HCEC 1CT (cell line): ENCODE measurements at regions not wholly inside any gene's neighbourhood (a gene's known extent, or its start where the extent isn't known, plus 50 kb on each side); places are given as distances from the start of the nearest gene placed in this dataset.

Source experiments
- DNase-seq: peaks from one replicate; pipeline ENCODE4 v3.0.0-alpha.2; 2017

DNA sequence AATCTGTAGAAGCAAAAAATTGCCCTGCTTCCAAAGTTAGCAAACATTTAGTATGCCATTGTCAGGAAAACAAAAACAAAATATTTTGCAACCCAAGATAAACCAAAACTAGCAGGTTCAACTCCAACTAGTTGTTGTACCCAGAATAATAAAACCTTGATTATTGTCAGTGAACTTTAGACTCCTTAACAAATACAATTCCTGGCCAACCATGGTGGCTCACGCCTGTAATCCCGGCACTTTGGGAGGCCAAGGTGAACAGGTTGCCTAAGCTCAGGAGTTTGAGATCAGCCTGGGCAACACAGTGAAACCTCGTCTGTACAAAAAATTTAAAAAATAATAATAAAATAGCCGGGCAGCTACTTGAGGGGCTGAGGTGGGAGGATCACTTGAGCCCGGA lies 53.6 kb upstream of the EPCAM start:
- DNase-seq = no peak

DNA sequence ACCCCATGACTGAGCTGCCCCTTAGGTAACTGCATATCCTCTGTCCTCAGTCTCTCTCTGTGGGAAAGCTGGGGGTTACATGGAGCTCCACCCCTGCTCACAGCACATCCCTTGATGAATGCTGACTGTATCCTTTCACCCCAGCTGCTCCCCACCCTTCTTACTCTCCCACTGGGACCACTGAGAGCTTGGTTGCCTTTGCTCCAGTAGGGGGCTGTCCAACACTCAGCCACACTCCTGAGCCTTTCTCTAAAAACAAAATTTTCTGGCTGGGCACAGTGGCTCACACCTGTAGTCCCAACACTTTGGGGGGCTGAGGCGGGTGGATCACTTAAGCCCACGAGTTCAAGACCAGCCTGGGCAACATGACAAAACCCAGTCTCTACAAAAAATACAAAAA lies 55.4 kb upstream of the EPCAM start:
- no peak for DNase-seq

DNA sequence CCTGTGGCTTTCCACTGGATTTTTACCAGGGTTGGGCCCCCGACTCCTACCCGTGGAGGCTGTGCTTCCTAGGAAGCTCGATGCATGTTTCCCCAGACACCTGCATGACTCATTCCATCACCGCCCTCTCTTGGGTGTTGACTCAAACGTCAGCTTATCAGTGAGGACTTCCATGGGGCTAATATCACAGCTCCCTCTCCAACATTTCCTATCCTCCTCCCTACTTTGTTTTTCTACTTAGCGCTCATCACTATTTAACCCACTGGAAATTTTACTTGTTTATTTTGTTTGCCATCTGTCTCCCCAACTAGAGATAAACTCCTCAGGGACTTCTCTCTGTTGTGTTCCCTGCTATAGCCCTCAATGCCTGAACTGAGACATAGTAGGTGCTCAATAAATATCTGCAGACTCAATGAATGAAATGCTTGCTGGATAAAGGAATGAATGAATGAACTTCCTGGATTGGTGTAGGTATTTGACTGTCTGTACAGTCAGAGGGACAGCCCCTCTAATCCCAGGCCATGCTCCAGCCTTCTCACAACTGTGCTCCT lies 55.9 kb upstream of the EPCAM start:
- DNase-seq = no peak

DNA sequence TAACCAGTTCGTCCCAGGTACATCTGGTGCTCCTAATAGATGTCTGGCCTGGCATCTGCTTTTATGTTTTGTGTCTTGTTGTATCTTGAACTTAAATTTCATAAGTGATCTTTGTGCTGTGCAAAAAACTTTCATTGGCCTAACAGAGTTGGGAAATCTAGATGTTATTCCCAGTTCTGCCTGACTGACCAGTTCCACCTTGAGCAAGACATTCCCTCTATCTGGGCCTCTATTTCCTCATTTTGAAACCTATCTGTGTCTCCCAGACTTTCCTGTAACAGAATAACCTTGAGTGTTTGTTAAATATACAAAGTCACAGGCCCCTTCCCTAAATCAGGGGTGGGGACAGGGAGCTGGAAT lies 56.6 kb upstream of the EPCAM start:
- no peak for DNase-seq

DNA sequence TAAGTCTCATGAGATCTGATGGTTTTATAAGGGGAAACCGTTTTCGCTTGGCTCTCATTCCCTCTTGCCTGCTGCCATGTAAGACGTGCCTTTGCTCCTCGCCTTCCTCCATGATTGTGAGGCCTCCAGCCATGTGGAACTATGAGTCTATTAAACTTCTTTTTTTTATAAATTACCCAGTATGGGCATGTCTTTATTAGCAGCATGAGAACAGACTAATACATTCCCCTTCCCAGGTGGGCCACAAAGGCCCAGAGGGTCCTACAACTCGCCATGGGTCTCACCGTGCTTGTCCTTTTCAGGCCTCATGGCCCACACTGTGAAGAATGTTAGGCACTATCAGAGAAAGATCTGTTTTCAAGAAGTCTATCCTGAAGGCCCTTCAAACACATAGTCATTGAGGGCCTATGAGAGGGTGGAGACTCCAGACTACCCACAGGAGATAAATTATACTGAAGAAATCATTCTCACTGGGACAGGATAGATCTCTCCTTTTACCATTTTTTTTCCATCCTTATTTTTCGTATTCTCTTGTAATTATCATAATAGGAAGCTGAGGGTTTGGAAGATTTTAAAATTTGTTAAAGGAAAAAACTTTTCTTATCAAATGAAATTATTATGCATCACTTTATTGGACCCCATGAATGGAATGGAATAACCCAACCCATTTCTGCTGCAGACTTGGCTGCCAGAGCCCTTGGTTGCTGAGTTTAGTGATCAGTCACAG lies 57.2 kb upstream of the EPCAM start:
- no peak for DNase-seq

DNA sequence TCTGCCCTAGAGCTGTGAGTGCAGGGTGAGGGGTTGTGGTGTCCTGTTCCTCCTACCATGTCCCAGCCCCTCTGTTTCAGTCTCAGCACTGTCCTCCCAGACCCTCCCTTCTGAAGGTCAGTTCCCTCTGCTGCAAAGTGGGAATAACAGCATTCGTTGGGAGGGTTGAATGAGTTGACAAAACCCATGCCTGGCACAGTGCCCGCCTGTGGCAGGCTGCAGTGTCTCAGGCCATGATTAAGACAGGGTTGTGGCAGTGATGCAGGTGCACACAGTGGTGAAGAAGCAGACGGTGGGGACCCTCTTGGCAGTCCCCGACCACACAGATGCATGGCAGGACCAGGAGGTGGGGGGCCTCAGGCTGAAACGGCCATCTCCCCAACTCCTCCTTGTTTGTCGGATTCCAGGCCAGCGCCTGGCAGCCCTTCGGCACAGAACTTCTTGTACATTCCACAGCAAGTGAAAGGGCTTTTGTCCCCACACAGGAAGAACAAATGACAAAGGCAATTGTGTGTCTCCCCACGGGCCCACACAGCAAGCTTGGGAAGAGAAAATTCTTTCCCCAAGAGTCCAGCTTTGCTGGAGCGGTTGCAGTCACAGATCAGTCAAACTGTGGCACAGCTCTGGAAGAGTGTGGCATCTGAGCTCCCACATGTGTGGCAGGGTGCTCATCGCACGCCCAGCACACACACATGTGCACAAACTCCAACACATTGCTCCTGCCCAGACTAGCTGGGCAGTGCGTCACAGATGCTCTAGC lies 58.1 kb upstream of the EPCAM start:
- DNase-seq = no peak

DNA sequence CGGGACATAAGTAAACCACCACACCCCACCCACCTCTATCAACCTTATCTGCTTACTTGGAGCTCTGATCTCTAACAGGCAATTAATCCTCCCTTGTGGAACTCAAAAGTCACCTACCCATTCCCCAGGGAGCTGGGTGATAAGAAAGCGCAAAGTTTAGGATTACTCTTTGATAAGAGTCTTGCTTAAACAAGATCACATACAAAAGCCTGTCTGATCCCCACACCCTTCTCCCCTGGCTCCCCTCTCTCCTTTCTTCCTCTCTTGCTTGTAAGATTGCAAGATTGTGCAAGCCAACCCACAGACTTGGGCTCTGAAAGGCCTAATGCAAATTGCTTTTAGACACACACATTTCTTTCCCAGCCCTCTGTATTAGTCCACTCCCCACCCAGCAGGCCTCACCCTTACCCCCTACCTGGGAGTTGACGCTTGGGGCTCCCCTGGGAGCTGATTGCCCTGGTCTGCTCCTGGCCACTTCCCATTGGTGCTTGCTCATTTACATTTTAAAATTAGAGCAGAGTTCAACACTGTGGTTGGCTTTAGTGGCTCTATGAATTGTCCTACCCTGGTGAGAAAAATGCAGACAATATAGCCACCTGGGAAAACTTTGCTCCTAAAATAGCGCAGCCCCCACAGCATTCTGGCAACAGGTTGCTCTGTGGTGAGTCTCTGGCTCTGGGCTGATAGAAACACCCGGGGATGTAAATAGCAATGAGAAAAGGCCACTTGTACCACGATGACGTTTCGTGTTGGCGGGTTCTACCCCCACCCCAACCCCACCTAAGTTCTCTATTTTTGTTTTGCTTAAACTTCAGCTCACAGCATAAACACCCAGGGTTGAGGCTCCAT lies 58.9 kb upstream of the EPCAM start:
- no peak for DNase-seq

DNA sequence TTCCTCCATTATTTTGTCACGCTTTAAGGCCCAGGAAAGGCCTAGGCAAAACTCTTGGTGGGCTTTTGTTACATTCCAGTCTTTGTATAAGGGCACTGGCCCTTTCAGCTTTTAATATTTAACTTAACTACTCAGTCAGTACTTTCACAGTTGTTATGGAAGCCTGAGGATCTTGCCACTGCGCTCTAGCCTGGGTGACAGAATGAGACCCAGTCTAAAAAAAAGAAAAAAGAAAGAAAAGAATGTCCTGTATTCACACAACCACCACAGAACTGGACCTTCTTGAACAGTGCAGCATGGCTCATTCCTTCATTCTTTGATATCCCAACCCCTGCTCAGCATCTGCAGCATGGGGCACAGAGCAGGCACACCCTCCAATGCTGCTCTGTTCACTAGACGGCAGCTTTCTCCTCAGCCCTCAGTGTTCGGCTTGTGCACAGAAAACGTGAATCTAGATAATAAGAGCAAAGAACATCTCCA lies 59.6 kb upstream of the EPCAM start:
- DNase-seq = no peak

DNA sequence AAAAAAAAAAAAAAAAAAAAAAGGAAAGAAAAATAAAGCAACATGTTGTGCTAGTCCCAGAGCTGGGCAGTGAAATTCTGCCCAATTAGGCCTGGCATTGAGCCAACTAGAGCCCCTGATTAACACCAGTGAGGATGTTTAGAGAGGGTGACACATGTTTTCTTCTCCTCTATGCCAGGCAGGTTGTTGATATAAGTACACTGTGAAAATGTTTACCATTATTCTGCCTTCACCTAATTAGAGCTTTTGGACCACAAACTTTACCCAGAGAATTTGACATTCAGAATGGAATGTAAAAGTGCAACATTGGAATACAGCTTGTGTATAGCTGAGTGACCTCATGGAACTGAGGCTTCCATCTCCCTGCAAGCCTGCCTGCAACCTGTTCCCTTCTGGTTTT lies 62.0 kb upstream of the EPCAM start:
- DNase-seq = no peak

DNA sequence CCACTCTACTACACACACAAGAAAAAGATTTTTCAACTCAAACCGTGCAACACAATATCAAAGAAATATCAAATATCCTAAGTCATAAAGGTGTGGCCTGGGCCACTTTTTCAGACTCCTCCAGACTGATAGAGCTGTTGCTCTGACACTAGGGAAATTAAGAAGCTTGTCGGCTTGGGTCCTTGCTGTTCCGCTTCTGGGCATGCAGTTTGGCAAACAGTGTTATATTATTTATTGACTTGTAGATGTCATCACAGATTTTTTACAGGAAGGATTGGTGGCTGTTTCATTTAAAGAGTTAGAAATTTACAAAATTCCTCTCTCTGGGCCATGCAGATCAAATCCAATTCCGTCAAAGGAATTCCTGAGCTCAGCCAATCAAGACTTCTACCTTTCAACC lies 64.5 kb upstream of the EPCAM start:
- DNase-seq = no peak

DNA sequence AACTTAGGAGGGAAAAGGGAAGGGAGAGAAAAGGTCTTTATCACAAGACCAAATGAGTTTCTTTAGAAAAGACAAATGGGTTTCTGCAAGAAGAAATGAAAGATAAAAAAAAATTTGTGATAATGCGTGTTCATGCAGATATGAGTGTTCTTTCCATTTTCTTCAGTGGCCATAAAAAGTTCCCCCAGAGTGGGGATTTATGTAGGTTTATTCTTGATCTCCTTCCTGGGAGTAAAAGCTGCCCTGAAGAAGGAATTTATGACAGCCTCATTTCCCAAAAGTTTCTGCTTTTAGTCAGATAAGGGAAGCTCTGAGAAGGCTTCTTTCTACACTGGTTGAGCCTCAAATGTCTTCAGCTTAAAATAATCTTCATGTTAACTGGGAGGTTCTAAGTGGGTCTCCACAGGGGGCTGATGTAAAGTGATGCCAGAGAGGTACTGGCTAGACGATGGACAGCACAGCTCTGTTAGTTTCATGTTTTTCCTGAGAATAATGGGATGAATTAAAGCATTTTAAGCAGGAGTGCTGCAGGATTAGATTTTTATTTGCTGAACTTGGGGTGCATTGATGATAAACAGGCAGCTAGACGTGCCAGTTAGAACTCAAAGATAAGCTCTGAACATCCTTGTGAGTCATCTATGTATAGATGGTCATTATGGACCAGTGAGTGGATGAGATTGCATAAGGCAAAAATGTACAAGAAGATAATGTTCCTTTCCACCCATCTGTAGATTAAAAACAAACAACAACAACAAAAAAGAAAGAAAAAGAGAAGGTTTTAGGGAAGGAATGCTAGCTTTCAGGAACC lies 65.6 kb upstream of the EPCAM start:
- no peak for DNase-seq

DNA sequence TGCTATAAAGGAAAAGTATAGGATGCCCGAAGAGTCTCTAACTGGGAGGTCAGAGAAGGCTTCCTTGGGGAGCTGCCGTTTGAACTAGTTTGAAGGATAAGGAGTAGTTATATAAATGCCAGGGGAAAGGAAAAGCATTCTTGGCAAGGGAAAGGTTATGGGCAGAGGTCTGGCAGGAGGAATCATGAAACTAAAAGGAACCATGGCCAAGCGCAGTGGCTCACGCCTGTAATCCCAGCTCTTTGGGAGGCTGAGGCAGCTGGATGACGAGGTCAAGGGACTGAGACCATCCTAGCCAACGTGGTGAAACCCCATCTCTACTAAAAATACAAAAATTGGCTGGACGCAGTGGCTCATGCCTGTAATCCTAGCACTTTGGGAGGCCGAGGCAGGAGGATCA lies 66.8 kb upstream of the EPCAM start:
- DNase-seq = no peak

DNA sequence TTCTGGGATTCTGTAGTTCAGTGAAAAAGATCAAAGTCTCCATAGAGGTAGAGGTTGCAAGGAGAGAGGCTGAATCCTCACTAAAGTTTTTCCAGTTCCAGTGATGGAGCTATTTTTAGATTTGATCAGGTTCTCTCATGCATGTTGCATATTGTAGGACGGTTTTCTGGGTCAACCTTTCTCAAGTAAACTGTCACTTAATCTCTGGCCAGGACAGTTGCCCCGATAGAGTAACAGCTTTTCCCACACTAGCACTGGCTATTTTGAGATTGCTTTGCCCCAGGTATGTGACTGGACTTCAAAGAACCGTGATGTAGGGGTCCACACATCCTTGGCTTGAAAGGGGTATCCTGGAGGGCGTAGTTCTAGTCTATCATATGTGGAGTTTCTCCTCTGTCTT lies 67.4 kb upstream of the EPCAM start:
- no peak for DNase-seq

DNA sequence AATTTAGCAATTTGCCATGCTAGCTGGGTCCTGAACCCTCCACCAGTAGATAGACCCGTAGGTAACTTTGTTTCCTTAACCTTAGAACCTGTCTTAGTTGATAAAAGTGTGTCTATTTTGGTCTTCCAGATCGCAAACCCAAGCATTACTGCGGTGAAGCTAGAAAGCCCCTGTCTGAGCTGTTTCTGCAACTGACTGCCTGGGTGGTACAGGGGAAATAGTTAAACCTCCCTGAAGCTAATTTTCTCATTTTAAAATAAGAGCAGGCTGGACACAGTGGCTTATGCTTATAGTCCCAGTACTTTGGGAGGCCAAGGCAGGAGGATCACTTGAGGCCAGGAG lies 67.9 kb upstream of the EPCAM start:
- no peak for DNase-seq

DNA sequence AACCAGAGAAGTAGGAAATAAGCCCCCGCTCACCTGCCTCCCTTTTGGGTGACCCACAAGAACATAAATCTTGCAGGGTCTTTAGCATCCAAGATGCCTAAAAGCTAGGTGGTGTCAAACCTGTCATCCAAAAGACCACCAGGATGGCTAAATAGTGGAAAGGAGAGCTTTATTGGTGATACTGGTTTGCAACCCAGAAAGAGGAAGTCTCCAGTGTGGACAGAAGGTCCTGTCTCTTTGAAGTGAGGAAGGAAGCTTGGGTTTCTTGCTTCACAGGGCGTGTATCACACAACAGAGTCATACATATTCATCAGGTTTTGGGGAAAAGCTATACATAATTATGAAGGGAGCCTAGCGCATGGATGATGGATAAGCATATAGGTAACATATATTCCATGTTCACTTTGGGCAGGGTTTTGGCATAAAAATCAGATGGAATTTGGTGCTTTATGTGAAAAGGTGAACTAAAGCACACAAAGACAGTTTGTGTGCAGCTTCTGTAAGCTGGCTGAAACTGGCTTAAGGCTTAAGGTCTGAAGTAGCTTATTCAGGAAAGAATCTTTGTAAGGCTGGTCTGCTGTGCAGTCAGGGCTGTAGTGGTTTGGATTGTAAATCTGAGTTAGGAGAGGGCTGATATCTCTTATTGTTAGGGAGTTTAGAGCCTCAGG lies 68.4 kb upstream of the EPCAM start:
- no peak for DNase-seq

DNA sequence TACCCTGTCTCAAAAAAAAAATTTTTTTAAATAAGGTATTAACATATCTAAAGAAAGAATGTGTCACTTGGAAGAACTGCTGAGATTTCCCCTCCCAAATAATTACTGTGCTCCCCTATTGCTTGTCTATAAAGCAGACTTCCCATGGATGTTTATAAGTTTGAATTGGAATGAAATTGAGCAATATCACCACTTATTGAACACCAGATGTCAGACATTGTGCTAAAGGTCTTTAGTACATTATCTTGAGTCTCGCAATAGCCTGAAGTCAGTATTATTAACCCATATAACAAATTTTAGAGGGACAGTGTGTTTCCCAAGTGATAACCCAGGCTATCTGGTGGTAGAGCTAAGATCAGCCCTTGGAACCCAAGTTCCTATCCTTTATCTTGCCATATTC lies 69.0 kb upstream of the EPCAM start:
- DNase-seq = peak; percentile 44

DNA sequence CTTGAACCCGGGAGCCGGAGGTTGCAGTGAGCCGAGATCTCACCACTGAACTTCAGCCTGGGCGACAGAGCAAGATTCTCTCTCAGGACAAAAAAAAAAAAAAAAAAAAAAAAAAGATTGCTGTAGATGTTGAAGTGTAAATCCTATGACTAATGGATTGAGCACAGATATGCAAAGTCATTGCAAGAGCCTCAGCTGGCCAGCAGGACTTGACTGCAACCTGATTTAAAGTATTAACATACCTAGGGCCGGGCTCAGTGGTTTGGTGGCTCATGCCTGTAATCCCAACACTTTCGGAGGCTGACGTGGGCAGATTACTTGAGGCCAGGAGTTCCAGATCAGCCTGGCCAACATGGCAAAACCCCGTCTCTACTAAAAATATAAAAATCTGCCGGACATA lies 69.6 kb upstream of the EPCAM start:
- peak; percentile 90 for DNase-seq

DNA sequence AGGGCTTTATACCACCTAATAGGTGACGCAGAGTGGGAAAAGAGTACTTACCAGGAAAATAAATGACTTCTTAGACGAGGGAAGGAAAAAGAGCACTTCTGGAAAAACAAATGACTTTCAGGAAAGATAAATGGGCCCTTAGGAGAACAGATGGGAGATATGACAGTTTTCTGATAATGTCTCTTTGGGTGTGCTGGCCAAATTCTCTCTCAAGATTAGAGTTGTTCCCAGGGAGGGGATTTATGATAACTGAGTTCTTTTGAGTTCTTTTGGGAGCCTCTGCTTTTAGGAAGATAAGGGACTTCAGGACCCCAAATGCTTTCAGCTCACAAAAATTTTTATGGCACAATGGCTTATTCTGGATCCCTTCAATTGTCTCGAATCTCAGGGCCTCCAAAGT lies 70.3 kb upstream of the EPCAM start:
- no peak for DNase-seq

DNA sequence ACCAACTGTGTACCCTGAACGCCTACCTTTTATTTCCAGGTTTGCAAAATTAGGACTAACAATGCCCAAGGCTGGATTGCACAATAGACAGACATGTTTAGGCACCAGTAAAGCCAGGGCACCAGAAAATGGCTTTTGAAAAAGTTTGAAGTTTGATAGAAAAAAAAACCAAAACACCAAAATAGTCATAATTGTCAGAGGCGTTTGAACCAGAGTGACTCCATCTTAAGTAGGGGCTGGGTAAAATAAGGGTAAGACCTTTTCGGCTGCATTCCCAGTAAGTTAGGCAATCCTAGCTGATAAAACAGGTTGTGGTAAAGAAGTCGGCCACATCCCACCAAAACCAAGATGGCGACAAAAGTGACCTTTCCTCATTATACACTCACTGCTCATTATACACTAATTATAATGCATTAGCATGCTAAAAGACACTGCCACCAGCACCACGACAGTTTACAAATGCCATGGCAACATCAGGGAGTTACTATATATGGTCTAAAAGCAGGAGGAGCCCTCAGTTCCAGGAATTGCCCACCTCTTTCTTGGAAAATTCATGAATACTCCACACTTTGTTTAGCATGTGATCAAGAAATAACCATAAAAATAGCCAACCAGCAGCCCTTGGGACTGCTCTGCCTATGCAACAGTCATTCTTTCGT lies 71.2 kb upstream of the EPCAM start:
- no peak for DNase-seq

DNA sequence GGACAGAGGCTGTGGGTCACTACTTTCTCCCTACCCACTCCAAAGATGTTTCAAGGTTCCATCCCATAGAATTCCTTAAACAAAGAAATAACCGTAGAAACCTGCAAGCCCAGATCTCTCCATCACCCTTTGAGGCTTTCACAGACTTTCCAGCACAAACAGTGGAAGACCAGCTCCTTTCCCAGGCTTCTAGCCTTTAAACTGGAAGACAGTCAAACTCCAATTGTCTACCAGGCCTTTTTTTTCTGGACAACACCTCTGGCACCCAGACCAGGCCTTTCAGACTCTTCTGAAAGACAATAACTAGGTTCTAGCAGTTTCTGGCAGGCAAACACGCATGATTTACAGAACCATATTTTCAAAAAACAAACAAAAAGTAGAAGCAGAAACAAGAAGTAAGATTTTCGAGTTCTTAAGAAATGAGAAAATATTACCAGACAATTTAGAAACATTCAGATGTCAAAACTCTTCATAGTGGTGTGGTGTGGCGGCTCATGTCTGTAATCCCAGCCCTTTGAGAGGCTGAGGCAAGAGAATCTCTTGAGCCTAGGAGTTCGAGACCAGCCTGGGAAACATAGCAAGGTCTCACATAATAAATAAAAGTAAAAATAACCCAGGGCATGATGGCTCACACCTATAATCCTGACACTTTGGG lies 73.0 kb upstream of the EPCAM start:
- DNase-seq = no peak
